Hematopoietic multipotent progenitor cell treated with erythropoietin and hydrocortisone succinate and interleukin-3 and kit ligand, for 8 days (in vitro differentiated cells): ENCODE measurements at regions not wholly inside any gene's neighbourhood (a gene's known extent, or its start where the extent isn't known, plus 50 kb on each side); places are given as distances from the start of the nearest gene placed in this dataset.

Source experiments
- DNase-seq: peaks from one replicate; pipeline ENCODE4 v3.0.0-alpha.2; 2015

DNA sequence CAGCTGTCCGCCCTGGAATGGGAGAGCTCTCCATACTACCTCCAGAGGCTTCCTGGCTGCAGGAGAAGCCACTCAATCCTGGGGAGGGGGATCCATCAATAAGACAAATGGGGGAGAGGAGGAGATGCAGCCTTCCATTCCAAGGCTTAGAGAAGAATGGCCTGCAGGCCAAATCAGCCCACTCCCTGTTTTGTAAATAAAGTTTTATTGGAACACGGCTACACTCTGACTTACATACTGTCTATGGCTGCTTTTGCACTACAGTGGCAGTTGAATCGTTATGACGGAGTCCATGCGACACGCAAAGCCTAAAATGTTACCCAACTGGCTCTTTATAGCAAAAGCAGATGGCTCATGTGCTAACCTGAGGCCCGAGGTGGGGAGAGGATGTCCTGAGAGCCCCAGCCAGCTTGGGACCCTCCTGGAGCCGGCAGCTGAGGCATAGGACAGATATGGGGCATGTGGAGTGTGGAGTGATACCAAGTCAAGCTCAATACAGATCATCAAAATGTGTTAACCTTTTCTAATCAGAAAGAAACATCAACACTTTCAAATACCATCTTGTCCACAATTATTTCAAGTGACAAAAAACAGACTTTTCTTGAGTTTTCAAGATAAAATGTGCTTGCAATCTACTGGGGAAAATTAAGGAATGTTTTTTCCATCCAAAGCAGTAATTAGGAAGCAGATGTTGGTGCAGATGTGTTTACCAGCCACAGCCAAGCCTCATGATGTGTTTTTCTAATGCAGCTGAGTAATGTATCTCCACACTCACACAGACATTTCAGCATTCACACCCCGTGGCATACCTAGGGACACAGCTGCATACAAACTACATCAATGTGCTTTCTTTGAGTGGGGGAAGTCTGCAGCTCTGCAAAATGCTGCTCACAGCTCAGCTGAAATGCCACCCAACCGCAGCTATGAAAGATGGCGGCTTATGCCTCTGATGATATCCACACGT, 181.6 kb downstream of the SHANK2 start:
- no peak for DNase-seq

DNA sequence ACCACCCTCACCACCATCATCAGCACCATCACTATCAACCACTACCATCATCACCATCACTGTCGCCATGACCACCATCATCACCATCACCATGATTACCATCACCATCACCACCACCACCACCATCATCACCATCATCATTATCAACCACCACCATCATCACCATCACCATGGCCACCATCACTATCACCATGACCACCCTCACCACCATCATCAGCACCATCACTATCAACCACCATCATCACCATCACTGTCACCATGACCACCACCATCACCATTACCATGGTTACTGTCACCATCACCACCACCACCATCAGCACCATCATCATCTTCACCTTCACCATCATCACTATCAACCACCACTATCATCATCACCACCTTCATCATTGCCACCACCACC, 183.4 kb downstream of the SHANK2 start:
- no peak for DNase-seq

DNA sequence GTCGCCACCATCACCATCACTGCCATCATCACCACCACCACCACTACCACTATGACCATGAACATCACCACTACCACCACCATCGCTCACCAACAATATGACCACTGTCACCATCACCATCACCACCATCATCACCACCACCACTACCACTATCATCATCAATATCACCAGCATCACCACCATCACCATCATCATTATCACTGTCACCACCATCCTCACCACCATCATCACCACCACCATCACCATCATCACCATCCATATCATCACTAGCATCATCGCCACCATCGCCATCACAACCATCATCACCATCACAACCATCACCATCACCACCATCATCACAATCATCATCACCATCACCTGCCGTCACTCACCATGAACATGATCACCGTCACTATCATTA, 184.6 kb downstream of the SHANK2 start:
- DNase-seq, result no peak

DNA sequence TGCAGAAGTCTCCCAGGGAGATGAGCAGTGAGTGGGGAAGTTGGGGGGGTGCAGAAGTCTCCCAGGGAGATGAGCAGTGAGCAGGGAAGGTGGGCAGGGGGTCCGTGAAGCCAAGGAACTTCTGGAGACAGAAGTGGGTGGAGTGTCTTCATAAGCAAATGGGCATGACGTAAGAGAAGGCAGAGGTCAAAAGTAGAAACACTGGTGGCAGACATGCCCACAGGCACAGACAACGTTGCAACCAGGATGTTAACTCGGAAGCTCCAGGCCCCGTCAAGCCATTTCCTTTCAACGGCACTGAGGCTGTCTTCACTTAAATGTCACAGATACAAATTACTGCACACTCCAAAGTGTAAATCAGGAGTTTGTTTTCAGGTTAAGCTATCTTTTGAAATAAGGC, 186.1 kb downstream of the SHANK2 start:
- no peak for DNase-seq

DNA sequence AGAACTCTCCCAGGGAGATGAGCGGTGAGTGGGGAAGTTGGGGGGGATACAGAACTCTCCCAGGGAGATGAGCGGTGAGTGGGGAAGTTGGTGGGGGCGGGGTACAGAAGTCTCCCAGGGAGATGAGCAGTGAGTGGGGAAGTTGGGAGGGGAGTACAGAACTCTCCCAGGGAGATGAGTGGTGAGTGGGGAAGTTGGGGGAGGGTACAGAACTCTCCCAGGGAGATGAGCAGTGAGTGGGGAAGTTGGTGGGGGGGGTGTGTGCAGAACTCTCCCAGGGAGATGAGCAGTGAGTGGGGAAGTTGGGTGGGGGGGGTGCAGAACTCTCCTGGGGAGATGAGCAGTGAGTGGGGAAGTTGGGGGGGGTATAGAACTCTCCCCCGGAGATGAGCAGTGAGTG, 186.5 kb downstream of the SHANK2 start:
- no peak for DNase-seq

DNA sequence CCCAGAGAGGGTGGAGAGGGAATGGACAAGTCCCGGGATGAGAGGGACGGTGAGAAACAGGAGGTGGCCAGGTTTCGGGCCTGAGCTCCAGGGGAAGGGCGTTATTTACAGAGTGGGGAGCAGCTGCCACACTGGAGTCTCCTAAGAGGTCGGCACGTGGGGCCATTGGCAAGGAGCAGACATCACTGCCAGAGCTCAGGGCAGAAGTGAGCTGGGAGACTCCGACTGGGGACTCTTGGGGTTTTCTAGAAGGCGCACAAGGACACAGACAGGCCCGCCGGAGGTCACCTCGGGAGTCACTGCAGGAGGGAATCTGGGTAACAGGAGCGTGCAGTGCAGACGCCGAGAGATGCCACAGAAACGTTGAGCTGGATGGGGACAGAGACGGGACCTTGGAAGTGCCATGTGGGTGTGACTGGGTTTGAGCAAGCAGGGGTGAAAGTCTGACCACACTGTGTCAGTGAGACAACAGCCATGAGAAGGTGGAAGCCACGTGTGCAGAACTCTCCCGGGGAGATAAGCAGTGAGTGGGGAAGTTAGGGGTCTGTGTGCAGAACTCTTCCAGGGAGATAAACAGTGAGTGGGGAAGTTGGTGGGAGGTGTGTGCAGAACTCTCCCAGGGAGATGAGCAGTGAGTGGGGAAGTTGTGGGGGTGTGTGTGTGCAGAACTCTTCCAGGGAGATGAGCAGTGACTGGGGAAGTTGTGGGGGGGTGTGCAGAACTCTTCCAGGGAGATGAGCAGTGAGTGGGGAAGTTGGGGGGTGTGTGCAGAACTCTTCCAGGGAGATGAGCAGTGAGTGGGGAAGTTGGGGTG, 187.5 kb downstream of the SHANK2 start:
- DNase-seq, result no peak

DNA sequence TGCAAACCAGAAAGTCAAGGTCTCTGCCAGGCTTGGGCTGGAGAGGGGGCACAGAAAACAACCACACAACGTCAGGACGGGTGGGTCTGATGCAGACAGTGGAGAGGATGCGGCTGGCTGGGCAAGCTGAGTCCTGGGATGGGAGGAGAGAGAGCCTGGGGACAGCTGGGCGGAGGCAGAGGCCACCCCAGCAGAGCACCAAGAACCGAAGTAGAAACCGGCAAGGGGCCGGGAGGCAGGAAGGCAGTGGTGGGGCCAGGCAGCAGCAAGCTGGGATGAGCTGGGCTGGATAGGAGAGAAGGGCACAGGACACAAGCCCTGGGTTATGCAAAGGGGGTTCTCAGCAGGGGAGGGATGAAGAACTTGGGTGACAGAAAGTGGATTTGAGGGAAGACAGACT, 188.2 kb downstream of the SHANK2 start:
- no peak for DNase-seq

DNA sequence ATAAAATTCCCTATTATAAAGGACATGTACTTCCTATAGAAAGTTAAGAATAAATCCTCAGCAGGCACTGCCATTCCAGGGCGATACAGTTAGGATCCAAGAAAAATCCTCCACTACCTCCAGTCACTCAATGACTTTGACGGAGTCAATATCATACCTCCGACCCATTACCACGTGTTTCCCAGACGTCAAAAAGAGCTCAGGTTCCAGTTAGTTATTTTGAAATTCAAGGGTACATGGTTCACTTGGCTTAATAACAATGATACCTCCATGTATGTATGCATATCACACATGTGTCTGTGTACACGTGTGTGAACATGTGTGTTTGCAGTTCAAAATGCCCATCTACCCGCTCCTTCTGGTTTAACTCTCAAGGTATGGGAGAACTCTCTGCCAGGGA, 189.2 kb downstream of the SHANK2 start:
- DNase-seq, result no peak

DNA sequence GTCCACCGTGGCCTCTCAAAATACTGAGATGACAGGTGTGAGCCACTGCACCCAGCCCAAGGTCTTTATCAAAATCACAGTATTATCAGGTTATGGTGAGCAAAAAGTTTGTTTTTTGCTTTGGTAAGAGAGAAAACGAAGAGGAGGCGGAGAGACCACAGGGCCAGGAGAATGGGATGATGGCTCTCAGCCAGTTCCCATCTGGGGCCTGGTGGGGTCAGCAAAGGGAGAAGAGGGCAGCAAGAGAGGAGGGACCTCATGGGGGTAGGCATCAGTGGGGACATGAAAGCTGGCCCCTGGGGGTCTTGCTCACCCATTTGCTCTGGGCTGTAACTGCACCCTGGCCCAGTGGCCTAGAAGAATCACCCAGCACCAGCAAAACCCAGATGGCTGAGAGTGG, 190.2 kb downstream of the SHANK2 start:
- no peak for DNase-seq

DNA sequence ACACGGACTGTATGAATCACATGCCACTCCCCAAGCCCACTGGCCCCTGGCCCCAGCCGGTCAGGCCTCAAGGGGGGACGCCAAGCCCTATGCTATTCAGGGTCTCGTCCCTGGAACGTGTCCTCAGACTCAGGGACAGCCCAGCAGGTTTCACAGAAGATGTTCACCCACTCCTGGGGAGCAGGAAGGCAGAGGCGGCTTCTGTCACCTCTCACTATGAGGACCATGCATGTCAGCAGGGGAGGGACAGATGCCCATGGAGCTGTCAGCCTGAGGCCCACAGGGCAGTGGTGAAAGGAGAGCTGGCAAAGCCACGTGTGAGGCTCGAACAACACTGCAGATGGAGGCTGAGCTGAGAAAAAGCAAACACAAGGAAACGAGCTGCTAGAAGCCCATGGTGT, 192.0 kb downstream of the SHANK2 start:
- DNase-seq, result no peak

DNA sequence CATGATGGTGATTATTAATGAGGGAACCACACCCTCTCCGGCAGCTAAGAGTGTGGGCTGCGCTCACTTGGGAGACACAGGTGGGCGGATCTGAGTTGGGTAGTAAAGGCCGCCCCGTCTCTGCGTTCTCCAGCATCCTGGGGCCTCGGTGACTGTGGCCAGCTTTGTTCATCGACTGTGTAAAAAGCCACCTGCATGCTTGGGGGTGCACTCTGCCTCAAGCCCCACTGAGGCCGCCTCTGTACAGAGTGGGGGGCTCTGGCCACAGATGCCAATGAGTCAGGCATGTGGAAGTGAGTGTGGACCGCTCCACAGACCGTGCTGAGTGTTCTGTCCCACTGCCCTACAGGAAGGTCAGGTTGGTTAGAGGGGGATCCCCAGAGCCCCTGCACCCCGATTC, 192.7 kb downstream of the SHANK2 start:
- no peak for DNase-seq

DNA sequence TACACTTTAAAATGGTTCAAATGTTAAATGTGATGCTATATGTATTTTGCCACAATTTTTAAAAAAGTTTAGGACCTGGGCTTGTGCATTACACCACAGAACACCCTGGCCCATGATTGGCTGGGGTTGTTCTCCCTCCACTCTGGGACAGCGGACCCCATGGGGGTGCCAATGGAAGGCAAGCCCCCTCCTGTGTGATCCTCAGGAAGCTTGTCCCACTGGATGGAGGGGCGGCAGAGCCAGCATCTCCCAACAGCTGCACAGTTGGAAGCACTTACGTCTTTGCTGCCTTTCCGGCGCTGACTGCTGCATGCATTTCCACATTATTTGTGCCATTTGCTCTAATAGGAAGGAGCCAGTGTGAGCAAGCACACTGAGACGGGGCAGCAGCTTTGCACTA, 196.5 kb downstream of the SHANK2 start:
- no peak for DNase-seq
